ENCODE measurements at regions not wholly inside any gene's neighbourhood (a gene's known extent, or its start where the extent isn't known, plus 50 kb on each side); places are given as distances from the start of the nearest gene placed in this dataset.

DNA sequence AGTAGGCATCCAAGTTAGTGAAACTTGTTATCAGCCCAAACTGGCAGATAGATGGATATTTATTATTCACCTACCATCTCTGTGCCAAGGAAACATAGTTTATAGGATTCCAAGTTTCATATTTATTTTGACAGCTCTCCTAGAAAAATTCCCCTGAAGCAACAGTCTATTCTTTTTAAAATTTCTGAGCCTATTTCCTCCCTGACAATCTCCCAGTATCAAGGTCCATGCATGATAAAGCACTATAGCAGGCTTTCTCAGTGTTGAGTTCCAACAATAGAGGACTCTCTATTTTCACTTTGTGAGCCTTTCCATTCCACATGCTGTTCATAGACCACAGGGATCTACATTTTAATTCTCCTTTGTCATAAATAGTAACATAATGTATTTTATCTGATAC lies 312.6 kb downstream of the SLITRK6 start:
- TF ChIP-seq EZH2 (IDR thresholded peaks at IDR 0.05; ENCODE audit: low read length, missing control alignments): no peak
- Histone ChIP-seq H3K9me3 (ENCODE audit: control insufficient read depth, insufficient read depth, low read depth, low read length) (no peaks in the 10 kb centered on the region), H2AFZ (ENCODE audit: low read length) (no peak overlapping the region)

DNA sequence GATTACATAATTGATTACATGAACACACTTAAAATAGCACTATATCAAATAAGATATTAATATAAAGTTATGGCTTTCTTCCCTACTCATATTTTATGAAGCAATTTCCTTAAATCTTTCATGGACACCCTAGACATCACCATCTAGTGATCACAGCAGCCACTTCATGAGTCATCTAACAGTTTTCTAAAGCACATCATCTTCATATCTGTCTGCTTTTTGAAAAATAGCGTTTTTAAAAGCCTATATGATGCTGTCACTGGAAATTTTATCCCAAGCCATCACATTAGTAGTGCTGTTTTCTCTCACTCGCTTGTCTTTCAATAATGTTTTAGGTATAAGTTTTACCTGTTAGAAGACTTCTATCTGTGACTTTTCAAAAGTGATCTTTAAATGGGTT lies 326.1 kb downstream of the SLITRK6 start:
- no peaks in the 10 kb centered on the region for H3K27me3 ChIP-seq (ENCODE audit: control insufficient read depth, insufficient read depth, low read length)
- H3K4me2 ChIP-seq (ENCODE audit: extremely low read depth, insufficient read depth, low read length): no peak overlapping the region
- no peak overlapping the region for H3K9ac ChIP-seq (ENCODE audit: insufficient read depth, low read length)
- H3K9me3 ChIP-seq (ENCODE audit: control insufficient read depth, insufficient read depth, low read depth, low read length): no peaks in the 10 kb centered on the region
- H4K20me1 ChIP-seq (ENCODE audit: control insufficient read depth, extremely low read depth, insufficient read depth, low read length): no peaks in the 10 kb centered on the region
- DNase-seq (ENCODE audit: low read depth in 2 of 2): no peak
- H3K36me3 ChIP-seq (ENCODE audit: control insufficient read depth, insufficient read depth, low read length): no peaks in the 10 kb centered on the region
- TF ChIP-seq, protein P1, sequence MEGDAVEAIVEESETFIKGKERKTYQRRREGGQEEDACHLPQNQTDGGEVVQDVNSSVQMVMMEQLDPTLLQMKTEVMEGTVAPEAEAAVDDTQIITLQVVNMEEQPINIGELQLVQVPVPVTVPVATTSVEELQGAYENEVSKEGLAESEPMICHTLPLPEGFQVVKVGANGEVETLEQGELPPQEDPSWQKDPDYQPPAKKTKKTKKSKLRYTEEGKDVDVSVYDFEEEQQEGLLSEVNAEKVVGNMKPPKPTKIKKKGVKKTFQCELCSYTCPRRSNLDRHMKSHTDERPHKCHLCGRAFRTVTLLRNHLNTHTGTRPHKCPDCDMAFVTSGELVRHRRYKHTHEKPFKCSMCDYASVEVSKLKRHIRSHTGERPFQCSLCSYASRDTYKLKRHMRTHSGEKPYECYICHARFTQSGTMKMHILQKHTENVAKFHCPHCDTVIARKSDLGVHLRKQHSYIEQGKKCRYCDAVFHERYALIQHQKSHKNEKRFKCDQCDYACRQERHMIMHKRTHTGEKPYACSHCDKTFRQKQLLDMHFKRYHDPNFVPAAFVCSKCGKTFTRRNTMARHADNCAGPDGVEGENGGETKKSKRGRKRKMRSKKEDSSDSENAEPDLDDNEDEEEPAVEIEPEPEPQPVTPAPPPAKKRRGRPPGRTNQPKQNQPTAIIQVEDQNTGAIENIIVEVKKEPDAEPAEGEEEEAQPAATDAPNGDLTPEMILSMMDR (conservative IDR thresholded peaks at IDR 0.05 in 1 of 2, IDR thresholded peaks at IDR 0.05 in 1 of 2; ENCODE audit: low read depth in 1 of 2, low read length in 2 of 2): no peak
- TF ChIP-seq EZH2 (IDR thresholded peaks at IDR 0.05; ENCODE audit: low read length, missing control alignments): no peak
- H3K27ac ChIP-seq (ENCODE audit: insufficient read depth, low read length): no peak overlapping the region
- H3K4me3 ChIP-seq (replicated peaks in 1 of 4; ENCODE audit: control extremely low read depth in 1 of 4, insufficient read depth in 1 of 4, low read depth in 3 of 4, low read length in 4 of 4): no peak overlapping the region
- no peaks in the 10 kb centered on the region for H3K79me2 ChIP-seq (ENCODE audit: control insufficient read depth, insufficient read depth, low read length)
- H3K4me1 ChIP-seq (ENCODE audit: control insufficient read depth, extremely low read depth, insufficient read depth, low read length): no peaks in the 10 kb centered on the region
- no peak overlapping the region for H2AFZ ChIP-seq (ENCODE audit: low read length)

More for the DNA sequence above, 312.6 kb downstream of the SLITRK6 start:
- Histone ChIP-seq H3K27me3 (ENCODE audit: control insufficient read depth, insufficient read depth, low read length) (no peaks in the 10 kb centered on the region), H3K27ac (ENCODE audit: insufficient read depth, low read length) (no peak overlapping the region), H4K20me1 (ENCODE audit: control insufficient read depth, extremely low read depth, insufficient read depth, low read length) (no peaks in the 10 kb centered on the region), H3K36me3 (ENCODE audit: control insufficient read depth, insufficient read depth, low read length) (no peaks in the 10 kb centered on the region), H3K4me1 (ENCODE audit: control insufficient read depth, extremely low read depth, insufficient read depth, low read length) (no peaks in the 10 kb centered on the region), H3K4me2 (ENCODE audit: extremely low read depth, insufficient read depth, low read length) (no peak overlapping the region), H3K4me3 (replicated peaks in 1 of 4; ENCODE audit: control extremely low read depth in 1 of 4, insufficient read depth in 1 of 4, low read depth in 3 of 4, low read length in 4 of 4) (no peak overlapping the region), H3K9ac (ENCODE audit: insufficient read depth, low read length) (no peak overlapping the region), H3K79me2 (ENCODE audit: control insufficient read depth, insufficient read depth, low read length) (no peaks in the 10 kb centered on the region)
- DNase-seq (ENCODE audit: low read depth in 2 of 2): peak in 1 of 2 donors; percentile 21

DNA sequence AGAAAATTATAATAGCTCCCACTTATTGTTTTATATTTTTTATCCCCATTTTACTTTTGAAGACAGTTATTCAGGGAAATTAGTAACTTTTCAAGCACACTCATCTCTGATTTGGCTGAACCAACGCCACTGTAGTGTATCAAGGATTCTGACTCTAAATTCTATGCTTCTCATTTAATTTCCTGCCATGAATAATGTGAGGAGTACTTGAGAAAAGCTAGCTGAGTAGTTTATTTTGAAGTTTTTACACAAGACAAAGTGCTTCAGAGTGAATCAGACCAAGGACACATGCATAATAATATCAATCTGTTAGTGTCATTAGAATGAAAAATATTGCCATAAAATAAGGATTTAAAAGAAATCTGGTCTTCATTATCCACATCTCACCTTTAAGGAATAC lies 329.9 kb downstream of the SLITRK6 start:
- no peak for DNase-seq (ENCODE audit: low read depth in 2 of 2)
- H2AFZ ChIP-seq (ENCODE audit: low read length): no peak overlapping the region
- TF ChIP-seq, protein P1 (conservative IDR thresholded peaks at IDR 0.05 in 1 of 2, IDR thresholded peaks at IDR 0.05 in 1 of 2; ENCODE audit: low read depth in 1 of 2, low read length in 2 of 2): no peak
- TF ChIP-seq EZH2 (IDR thresholded peaks at IDR 0.05; ENCODE audit: low read length, missing control alignments): no peak
- H4K20me1 ChIP-seq (ENCODE audit: control insufficient read depth, extremely low read depth, insufficient read depth, low read length): no peaks in the 10 kb centered on the region
- no peak overlapping the region for H3K27ac ChIP-seq (ENCODE audit: insufficient read depth, low read length)
- H3K79me2 ChIP-seq (ENCODE audit: control insufficient read depth, insufficient read depth, low read length): no peaks in the 10 kb centered on the region
- no peak overlapping the region for H3K9ac ChIP-seq (ENCODE audit: insufficient read depth, low read length)
- H3K4me2 ChIP-seq (ENCODE audit: extremely low read depth, insufficient read depth, low read length): no peak overlapping the region
- no peaks in the 10 kb centered on the region for H3K27me3 ChIP-seq (ENCODE audit: control insufficient read depth, insufficient read depth, low read length)
- H3K4me1 ChIP-seq (ENCODE audit: control insufficient read depth, extremely low read depth, insufficient read depth, low read length): no peaks in the 10 kb centered on the region
- H3K9me3 ChIP-seq (ENCODE audit: control insufficient read depth, insufficient read depth, low read depth, low read length): no peaks in the 10 kb centered on the region
- H3K36me3 ChIP-seq (ENCODE audit: control insufficient read depth, insufficient read depth, low read length): no peaks in the 10 kb centered on the region
- H3K4me3 ChIP-seq (replicated peaks in 1 of 4; ENCODE audit: control extremely low read depth in 1 of 4, insufficient read depth in 1 of 4, low read depth in 3 of 4, low read length in 4 of 4): no peak overlapping the region
